ENCODE measurements at regions not wholly inside any gene's neighbourhood (a gene's known extent, or its start where the extent isn't known, plus 50 kb on each side); places are given as distances from the start of the nearest gene placed in this dataset.

DNA sequence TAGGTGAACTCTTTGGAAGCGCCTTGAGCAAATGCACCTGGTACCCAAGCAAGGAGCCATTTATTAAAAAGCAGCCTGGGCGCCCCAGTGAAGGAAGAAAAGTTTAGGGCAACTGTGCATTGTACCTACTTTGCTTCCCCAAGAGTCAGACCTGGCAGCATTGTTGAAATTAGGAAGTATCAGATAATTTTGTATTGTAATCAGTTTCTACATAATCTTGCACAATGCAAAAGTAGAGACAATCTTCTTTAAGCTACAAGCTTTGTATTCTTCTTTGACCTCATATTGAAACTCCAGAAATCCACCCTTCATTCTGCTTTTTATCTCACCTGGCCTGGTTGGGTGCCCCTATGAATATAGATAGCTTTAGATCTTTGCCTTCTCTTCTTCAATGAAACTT is 490.8 kb downstream of the RASEF start:
- Histone ChIP-seq H3K9me2 (ENCODE audit: insufficient read depth, low read length) (no peaks in the 10 kb centered on the region), H3K36me3 (ENCODE audit: insufficient read depth, low read length) (no peaks in the 10 kb centered on the region), H3F3A (ENCODE audit: insufficient read depth, low read length, poor library complexity, severe bottlenecking) (no peaks in the 10 kb centered on the region), H3K4me3 (ENCODE audit: low read length) (no peak overlapping the region), H2AFZ (ENCODE audit: low read depth, low read length) (no peak overlapping the region), H4K20me1 (ENCODE audit: insufficient read depth) (no peaks in the 10 kb centered on the region), H3K9me3 (ENCODE audit: low read length) (peaks cover 3% of the 10 kb centered on the region), H3K27ac (ENCODE audit: low read length) (no peak overlapping the region), H3K79me2 (replicated peaks; ENCODE audit: insufficient read depth, low read length) (no peaks in the 10 kb centered on the region), H3K9ac (ENCODE audit: low read length) (no peak overlapping the region), H3K4me2 (ENCODE audit: low read length) (no peak overlapping the region), H3K27me3 (ENCODE audit: insufficient read depth, low read depth, low read length) (no peaks in the 10 kb centered on the region)
- TF ChIP-seq EZH2 (IDR thresholded peaks at IDR 0.05; ENCODE audit: borderline replicate concordance, insufficient read depth, low read length, poor library complexity, severe bottlenecking) = no peak
- no peak for TF ChIP-seq POLR2AphosphoS5 (IDR thresholded peaks at IDR 0.05)
- TF ChIP-seq RAD21 (conservative IDR thresholded peaks at IDR 0.05) = no peak
- no peak for TF ChIP-seq SMC3 (conservative IDR thresholded peaks at IDR 0.05; ENCODE audit: poor library complexity)
- TF ChIP-seq MXI1 (conservative IDR thresholded peaks at IDR 0.05; ENCODE audit: poor library complexity, severe bottlenecking) = no peak
- TF ChIP-seq, protein P1, sequence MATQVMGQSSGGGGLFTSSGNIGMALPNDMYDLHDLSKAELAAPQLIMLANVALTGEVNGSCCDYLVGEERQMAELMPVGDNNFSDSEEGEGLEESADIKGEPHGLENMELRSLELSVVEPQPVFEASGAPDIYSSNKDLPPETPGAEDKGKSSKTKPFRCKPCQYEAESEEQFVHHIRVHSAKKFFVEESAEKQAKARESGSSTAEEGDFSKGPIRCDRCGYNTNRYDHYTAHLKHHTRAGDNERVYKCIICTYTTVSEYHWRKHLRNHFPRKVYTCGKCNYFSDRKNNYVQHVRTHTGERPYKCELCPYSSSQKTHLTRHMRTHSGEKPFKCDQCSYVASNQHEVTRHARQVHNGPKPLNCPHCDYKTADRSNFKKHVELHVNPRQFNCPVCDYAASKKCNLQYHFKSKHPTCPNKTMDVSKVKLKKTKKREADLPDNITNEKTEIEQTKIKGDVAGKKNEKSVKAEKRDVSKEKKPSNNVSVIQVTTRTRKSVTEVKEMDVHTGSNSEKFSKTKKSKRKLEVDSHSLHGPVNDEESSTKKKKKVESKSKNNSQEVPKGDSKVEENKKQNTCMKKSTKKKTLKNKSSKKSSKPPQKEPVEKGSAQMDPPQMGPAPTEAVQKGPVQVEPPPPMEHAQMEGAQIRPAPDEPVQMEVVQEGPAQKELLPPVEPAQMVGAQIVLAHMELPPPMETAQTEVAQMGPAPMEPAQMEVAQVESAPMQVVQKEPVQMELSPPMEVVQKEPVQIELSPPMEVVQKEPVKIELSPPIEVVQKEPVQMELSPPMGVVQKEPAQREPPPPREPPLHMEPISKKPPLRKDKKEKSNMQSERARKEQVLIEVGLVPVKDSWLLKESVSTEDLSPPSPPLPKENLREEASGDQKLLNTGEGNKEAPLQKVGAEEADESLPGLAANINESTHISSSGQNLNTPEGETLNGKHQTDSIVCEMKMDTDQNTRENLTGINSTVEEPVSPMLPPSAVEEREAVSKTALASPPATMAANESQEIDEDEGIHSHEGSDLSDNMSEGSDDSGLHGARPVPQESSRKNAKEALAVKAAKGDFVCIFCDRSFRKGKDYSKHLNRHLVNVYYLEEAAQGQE (IDR thresholded peaks at IDR 0.05; ENCODE audit: borderline replicate concordance) = no peak
- TF ChIP-seq TAF1 (IDR thresholded peaks at IDR 0.05; ENCODE audit: low read depth) = no peak
- no peak for TF ChIP-seq EP300 (conservative IDR thresholded peaks at IDR 0.05; ENCODE audit: poor library complexity, severe bottlenecking)
- TF ChIP-seq, protein P2, sequence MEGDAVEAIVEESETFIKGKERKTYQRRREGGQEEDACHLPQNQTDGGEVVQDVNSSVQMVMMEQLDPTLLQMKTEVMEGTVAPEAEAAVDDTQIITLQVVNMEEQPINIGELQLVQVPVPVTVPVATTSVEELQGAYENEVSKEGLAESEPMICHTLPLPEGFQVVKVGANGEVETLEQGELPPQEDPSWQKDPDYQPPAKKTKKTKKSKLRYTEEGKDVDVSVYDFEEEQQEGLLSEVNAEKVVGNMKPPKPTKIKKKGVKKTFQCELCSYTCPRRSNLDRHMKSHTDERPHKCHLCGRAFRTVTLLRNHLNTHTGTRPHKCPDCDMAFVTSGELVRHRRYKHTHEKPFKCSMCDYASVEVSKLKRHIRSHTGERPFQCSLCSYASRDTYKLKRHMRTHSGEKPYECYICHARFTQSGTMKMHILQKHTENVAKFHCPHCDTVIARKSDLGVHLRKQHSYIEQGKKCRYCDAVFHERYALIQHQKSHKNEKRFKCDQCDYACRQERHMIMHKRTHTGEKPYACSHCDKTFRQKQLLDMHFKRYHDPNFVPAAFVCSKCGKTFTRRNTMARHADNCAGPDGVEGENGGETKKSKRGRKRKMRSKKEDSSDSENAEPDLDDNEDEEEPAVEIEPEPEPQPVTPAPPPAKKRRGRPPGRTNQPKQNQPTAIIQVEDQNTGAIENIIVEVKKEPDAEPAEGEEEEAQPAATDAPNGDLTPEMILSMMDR (IDR thresholded peaks at IDR 0.05; ENCODE audit: poor library complexity, severe bottlenecking) = no peak

DNA sequence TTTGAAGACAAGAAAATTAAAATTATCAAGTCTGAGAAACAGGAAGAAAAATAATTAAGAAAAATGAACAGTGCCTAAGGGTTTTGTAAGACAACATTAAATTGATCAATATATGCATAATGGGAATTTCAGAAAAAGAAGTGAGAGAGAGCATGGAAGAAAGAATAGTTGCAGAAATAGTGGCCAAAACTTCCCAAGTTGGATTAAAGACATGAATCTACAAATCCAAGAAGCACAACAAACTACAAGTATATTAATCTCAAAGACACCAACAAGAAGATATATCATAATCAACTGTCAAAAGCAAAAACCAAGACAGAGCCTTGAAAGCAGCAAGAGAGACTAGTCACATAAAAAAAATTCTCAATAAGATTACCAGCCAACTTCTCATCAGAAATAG is 488.0 kb downstream of the RASEF start:
- H3K9me2 ChIP-seq (ENCODE audit: insufficient read depth, low read length) = no peaks in the 10 kb centered on the region
- no peak overlapping the region for H3K4me3 ChIP-seq (ENCODE audit: low read length)
- H2AFZ ChIP-seq (ENCODE audit: low read depth, low read length) = no peak overlapping the region
- H3K27me3 ChIP-seq (ENCODE audit: insufficient read depth, low read depth, low read length) = no peaks in the 10 kb centered on the region
- H4K20me1 ChIP-seq (ENCODE audit: insufficient read depth) = no peaks in the 10 kb centered on the region
- H3K9ac ChIP-seq (ENCODE audit: low read length) = no peak overlapping the region
- H3K27ac ChIP-seq (ENCODE audit: low read length) = no peak overlapping the region
- H3F3A ChIP-seq (ENCODE audit: insufficient read depth, low read length, poor library complexity, severe bottlenecking) = no peaks in the 10 kb centered on the region
- H3K36me3 ChIP-seq (ENCODE audit: insufficient read depth, low read length) = no peaks in the 10 kb centered on the region
- TF ChIP-seq EZH2 (IDR thresholded peaks at IDR 0.05; ENCODE audit: borderline replicate concordance, insufficient read depth, low read length, poor library complexity, severe bottlenecking) (no peak), SMC3 (conservative IDR thresholded peaks at IDR 0.05; ENCODE audit: poor library complexity) (no peak), MXI1 (conservative IDR thresholded peaks at IDR 0.05; ENCODE audit: poor library complexity, severe bottlenecking) (no peak)
- TF ChIP-seq, protein P2 (IDR thresholded peaks at IDR 0.05; ENCODE audit: poor library complexity, severe bottlenecking) = no peak
- no peaks in the 10 kb centered on the region for H3K79me2 ChIP-seq (replicated peaks; ENCODE audit: insufficient read depth, low read length)
- H3K4me2 ChIP-seq (ENCODE audit: low read length) = no peak overlapping the region
- H3K9me3 ChIP-seq (ENCODE audit: low read length) = peaks cover 3% of the 10 kb centered on the region
